ENCODE measurements at regions not wholly inside any gene's neighbourhood (a gene's known extent, or its start where the extent isn't known, plus 50 kb on each side); places are given as distances from the start of the nearest gene placed in this dataset.

DNA sequence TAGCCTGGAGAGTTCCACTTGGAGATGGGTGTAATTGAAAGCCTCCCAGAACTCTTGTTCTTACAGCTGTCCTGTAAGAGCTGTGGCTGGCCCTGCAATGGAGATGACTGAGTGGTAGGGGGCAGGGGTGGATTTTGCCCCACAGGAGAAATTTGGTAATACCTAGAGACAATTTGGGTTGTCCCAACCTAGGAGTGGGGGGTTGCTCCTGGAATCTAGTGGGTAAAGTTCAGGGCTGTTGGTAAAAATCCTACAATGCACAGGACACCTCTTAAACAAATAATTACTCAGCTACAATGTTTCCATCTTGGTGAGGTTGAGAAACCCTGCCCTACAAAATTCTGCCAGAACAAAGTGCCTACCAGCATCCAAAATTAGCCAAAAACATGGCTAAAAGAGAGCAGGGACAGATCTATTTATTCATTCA, 181.1 kb upstream of the SH3BP4 start:
- H3K9me3 Mint-ChIP-seq (ENCODE audit: low read depth), result no peaks in the 10 kb centered on the region

DNA sequence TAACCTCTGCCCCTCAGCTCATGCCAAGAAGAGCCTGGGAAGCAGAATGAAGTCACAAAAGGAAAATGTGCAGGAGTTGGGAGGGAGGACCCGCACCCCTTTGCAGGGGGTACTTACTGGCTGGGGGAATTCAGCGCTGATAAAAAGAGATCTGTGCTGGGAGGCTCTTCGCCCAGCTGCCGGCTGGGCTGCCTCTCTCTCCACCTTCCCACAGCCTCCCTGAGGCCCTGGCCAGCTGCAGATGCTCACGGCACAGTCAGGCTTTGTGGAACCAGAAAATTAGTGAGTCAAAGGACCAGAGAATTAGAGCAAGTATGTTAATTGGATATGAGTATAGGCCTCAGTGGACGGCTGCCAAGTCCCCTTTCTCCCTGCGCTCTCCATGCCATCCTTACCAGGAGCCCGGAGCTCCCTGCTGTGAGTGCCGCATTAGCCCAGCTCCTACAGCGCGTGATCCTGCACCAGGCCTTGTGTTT, 181.7 kb upstream of the SH3BP4 start:
- peaks cover under 1% of the 10 kb centered on the region for H3K27me3 Mint-ChIP-seq

More for the DNA sequence above, 181.1 kb upstream of the SH3BP4 start:
- CTCF ChIA-PET, result no interaction called here
- ATAC-seq (no peak), DNase-seq (no peak)
- H3K4me1 Mint-ChIP-seq, result no peaks in the 10 kb centered on the region
- no peaks in the 10 kb centered on the region for H3K36me3 Mint-ChIP-seq
- no peak overlapping the region for H3K4me3 Mint-ChIP-seq
- H3K27me3 Mint-ChIP-seq, result peaks cover 5% of the 10 kb centered on the region
- no peak overlapping the region for H3K27ac Mint-ChIP-seq

DNA sequence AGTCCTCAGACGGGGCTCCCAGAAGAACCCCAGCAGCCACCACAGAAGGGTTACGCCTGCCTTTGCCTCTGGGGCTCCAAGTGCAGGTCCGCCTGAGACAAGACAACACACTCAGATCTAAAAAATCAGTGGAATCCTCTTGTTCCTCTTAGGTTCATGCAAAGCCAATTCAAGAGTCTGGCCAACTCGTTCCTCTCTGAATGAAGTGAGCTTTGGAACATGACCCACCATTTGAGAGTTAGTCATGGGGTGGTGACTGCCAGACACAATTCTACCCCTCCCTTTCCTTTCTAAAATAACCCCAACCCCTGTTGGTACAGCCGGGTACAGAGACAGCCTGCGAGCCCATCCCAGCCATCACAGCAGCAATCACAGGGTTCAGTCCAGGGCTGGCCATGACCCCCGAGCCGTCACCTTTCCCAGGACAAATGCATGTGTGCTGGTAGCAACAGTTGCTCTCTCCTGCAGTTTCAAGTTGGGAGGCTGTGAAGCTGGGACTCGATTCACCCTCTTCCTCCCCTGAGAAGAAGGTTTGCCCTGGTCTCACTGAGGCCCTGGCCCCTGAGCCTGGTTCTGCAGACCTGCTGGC, 183.1 kb upstream of the SH3BP4 start:
- no peaks in the 10 kb centered on the region for H3K27me3 Mint-ChIP-seq
- no peaks in the 10 kb centered on the region for H3K36me3 Mint-ChIP-seq
- H3K4me1 Mint-ChIP-seq, result no peaks in the 10 kb centered on the region
- H3K27ac Mint-ChIP-seq, result no peak overlapping the region
- CTCF ChIA-PET, result no interaction called here
- DNase-seq, result no peak
- no peak for ATAC-seq
- H3K4me3 Mint-ChIP-seq, result no peak overlapping the region
- no peaks in the 10 kb centered on the region for H3K9me3 Mint-ChIP-seq (ENCODE audit: low read depth)

More for the DNA sequence above, 181.7 kb upstream of the SH3BP4 start:
- DNase-seq (no peak), ATAC-seq (no peak)
- no peaks in the 10 kb centered on the region for H3K9me3 Mint-ChIP-seq (ENCODE audit: low read depth)
- no peaks in the 10 kb centered on the region for H3K4me1 Mint-ChIP-seq
- CTCF ChIA-PET, result no interaction called here
- H3K27ac Mint-ChIP-seq, result no peak overlapping the region
- no peaks in the 10 kb centered on the region for H3K36me3 Mint-ChIP-seq
- no peak overlapping the region for H3K4me3 Mint-ChIP-seq

DNA sequence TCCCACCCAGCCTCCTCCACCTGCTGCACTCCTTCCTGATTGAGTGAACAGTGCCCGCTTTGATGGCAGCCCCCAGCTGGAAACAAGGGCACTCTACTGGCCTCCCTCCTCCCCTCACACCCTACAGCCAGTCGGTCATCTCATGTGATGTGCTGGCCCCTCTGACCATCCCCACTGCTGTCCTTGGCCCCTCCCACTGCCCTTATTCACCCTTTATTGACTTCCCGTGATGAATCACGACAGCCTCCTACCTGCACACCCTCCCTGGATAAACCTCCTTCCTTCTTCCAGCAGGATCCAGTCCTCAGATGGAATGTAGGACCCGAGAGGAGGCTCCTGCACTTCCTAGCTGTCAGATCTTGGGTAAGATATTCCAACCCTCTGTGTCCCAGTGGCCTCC, 186.5 kb upstream of the SH3BP4 start:
- Mint-ChIP-seq H3K27me3 (no peaks in the 10 kb centered on the region), H3K4me1 (no peaks in the 10 kb centered on the region), H3K9me3 (ENCODE audit: low read depth) (no peaks in the 10 kb centered on the region), H3K36me3 (no peaks in the 10 kb centered on the region), H3K27ac (no peak overlapping the region), H3K4me3 (no peak overlapping the region)
- ATAC-seq (no peak), DNase-seq (no peak)
- CTCF ChIA-PET, result no interaction called here

DNA sequence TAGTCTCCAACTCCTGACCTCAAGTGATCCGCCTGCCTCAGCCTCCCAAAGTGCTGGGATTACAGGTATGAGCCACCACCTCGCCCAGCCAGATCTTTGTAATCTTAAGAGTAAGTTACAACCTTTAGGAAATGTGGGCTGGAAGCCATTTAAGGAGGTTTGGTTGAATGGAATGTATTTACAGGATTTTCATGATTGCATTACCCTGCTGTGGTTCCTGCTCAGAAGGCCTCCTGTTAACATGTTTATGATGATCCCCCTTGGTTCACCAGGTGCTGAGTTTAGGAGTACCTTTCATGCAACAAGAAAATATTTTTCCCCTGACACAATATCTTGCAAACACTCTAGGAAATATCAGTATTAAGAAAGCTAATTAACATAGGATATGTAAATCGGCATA, 187.4 kb upstream of the SH3BP4 start:
- H3K27me3 Mint-ChIP-seq, result no peaks in the 10 kb centered on the region
- CTCF ChIA-PET, result no interaction called here
- no peak for ATAC-seq
- DNase-seq, result no peak
- no peaks in the 10 kb centered on the region for H3K4me1 Mint-ChIP-seq
- H3K36me3 Mint-ChIP-seq, result no peaks in the 10 kb centered on the region
- no peaks in the 10 kb centered on the region for H3K9me3 Mint-ChIP-seq (ENCODE audit: low read depth)
- H3K4me3 Mint-ChIP-seq, result no peak overlapping the region
- H3K27ac Mint-ChIP-seq, result no peak overlapping the region

DNA sequence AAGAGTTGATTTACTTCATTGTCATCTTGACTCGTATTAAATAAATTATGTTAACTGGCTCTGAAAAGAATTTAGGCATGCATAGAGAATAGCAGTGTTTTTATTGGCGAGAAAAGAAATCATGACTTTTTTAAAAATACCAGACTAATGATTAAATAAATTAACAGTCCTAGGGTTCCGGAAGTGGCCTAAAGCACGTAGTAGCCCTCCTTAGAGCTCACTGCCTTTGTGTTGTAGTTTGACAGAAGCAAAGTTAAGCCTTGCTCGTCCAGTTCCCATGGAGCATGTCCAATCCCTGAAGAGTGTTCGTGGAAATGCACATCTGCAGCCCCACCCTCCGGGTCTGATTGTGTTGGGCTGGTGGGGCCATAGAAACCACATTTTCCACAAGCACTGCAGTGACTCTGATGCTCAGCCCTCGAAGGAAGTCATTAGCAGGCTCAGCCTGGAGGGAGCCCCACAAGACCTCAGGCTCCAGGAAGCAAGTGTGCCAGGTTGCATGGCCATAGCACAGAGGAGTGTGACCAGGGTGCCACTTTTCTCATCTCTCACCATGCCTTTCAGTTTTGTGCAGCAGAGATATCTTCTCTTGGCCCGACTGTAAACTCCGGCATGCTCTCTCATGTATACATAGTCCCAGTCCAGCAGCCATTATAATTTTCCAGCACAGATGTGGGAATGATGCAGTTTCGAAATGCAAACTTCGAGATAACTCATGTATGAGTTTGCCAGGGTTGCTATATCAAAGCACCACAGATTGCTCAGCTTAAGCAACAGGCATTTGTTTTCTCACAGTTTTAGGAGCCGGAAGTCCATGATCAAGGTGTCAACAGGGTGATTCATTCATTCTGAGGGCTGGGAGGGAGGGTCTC, 188.6 kb upstream of the SH3BP4 start:
- Mint-ChIP-seq H3K36me3 (no peaks in the 10 kb centered on the region), H3K9me3 (ENCODE audit: low read depth) (no peaks in the 10 kb centered on the region), H3K4me3 (no peak overlapping the region), H3K27ac (no peak overlapping the region), H3K27me3 (no peaks in the 10 kb centered on the region), H3K4me1 (no peaks in the 10 kb centered on the region)
- no peak for DNase-seq
- CTCF ChIA-PET, result no interaction called here
- ATAC-seq, result no peak

DNA sequence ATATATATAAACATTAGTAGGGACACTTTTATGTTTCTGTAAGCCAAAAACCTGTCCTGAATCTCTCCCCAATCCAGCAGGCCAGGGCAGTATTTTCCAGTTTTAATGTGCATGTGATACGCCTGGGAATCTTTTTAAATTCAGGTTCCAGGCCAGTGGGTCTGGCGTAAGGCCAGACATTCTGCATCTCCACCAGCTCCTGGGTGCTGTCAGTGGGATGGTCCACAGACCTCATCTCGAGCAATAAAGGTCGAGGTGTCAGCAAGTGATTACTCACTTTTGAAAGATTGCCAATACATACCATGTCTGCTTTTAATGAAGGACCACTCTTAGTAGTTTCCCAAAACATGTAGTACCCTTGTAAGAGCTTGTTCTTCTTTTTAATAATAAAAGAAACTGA, 189.9 kb upstream of the SH3BP4 start:
- no peak for DNase-seq
- H3K27ac Mint-ChIP-seq, result no peak overlapping the region
- H3K36me3 Mint-ChIP-seq, result no peaks in the 10 kb centered on the region
- no peak for ATAC-seq
- CTCF ChIA-PET, result no interaction called here
- H3K4me1 Mint-ChIP-seq, result no peaks in the 10 kb centered on the region
- H3K4me3 Mint-ChIP-seq, result no peak overlapping the region
- no peaks in the 10 kb centered on the region for H3K27me3 Mint-ChIP-seq
- no peaks in the 10 kb centered on the region for H3K9me3 Mint-ChIP-seq (ENCODE audit: low read depth)

DNA sequence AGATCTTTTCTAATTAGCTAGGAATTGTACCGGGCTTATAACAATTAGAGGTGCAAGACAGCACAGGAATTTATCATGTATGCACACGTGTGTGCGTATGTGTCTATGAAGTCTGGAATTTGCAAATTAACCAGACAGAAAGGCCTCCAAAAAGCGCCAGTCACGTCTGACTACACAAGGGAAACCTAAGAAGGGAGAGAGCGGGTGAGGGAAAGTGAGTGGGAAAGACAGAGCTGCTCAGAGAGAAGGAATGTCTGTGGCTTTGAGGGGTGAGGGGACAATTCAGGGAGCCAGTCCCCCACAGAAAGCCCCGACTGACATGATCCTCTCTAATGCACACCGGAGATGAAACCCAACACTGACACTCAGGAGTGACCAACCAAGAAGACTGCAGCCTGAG, 197.7 kb upstream of the SH3BP4 start:
- no peak for ATAC-seq

DNA sequence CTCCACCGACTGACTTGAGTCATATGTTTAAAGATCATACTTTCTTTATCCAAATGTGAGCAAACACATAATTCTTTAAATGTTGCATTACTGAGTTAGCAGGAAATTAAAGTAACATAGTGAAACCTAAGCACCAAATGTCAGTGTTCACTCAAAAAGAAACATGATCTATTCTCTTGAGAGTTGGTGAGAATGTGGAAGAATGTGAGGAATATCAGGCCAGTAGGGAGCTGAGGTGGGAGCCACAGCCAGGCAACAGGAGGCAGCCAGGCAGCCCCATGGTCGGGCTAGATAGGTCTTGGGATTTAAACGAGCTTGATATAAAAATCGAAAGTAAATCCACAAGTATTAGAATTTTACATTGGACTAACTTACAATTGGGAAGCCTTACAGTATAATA, 198.1 kb upstream of the SH3BP4 start:
- no peak for DNase-seq
- H3K4me3 Mint-ChIP-seq, result no peak overlapping the region
- H3K9me3 Mint-ChIP-seq (ENCODE audit: low read depth), result no peaks in the 10 kb centered on the region
- no peaks in the 10 kb centered on the region for H3K27me3 Mint-ChIP-seq
- no peaks in the 10 kb centered on the region for H3K36me3 Mint-ChIP-seq
- CTCF ChIA-PET, result no interaction called here
- no peak overlapping the region for H3K27ac Mint-ChIP-seq
- H3K4me1 Mint-ChIP-seq, result no peaks in the 10 kb centered on the region
- no peak for ATAC-seq

More for the DNA sequence above, 197.7 kb upstream of the SH3BP4 start:
- no peaks in the 10 kb centered on the region for H3K36me3 Mint-ChIP-seq
- H3K27ac Mint-ChIP-seq, result no peak overlapping the region
- no peaks in the 10 kb centered on the region for H3K27me3 Mint-ChIP-seq
- H3K4me1 Mint-ChIP-seq, result no peaks in the 10 kb centered on the region
- no peak for DNase-seq
- H3K9me3 Mint-ChIP-seq (ENCODE audit: low read depth), result no peaks in the 10 kb centered on the region
- CTCF ChIA-PET, result no interaction called here
- no peak overlapping the region for H3K4me3 Mint-ChIP-seq

DNA sequence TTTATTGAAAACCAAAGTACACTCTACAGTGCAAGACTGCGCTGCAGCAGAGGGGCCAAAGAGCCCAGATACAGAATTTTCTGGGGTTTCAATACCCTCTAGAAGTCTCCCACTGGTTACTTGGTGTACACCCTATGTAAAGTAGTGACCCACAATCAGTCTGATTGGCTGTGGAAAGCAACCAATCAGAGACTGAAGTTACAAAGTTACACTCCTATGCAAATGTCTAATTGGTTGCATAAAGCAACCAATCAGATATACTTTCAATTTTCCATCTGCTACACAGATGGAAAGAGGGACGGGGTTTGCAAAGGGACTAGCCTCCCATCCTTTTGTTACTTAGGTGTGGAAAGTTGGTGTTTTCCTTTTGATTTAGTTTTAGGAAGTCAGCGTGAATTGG, 198.9 kb upstream of the SH3BP4 start:
- no peak overlapping the region for H3K4me3 Mint-ChIP-seq
- CTCF ChIA-PET, result no interaction called here
- no peaks in the 10 kb centered on the region for H3K4me1 Mint-ChIP-seq
- no peak for DNase-seq
- H3K9me3 Mint-ChIP-seq (ENCODE audit: low read depth), result no peaks in the 10 kb centered on the region
- H3K36me3 Mint-ChIP-seq, result no peaks in the 10 kb centered on the region
- ATAC-seq, result no peak
- no peak overlapping the region for H3K27ac Mint-ChIP-seq
- no peaks in the 10 kb centered on the region for H3K27me3 Mint-ChIP-seq

DNA sequence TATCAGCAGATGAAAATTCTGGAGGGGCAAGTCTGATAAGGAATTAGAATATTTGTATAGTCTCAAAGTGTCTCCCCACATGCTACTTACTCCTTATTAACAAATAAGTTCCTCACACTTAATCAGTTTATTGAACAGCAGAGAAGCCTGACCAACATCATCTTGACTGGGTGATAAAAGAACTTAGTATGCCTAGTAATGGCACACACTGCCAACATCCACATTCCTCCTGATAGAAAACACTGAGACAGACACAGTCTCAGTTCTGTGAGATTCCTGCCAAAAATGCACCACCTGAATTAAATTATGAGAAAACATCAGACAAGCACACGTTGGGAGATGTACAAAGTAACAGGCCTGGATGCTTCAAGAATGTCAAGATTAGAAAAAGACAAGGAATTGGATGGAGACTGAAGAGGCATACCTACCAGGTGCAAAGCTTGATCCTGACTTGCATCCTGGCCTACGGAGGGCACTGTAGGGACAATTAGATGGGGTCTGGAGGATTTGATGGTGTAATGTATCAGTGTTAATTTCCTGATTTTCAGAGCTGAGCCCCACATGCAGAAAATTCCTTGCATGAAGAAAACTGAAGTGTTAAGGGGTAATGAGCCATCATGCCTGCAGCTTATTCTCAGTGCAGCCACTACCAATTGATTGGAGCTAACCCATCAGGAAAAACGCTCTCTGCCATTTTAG, 200.4 kb upstream of the SH3BP4 start:
- Mint-ChIP-seq H3K36me3 (no peaks in the 10 kb centered on the region), H3K9me3 (ENCODE audit: low read depth) (no peaks in the 10 kb centered on the region), H3K27ac (no peak overlapping the region), H3K27me3 (peaks cover 5% of the 10 kb centered on the region), H3K4me3 (no peak overlapping the region), H3K4me1 (no peaks in the 10 kb centered on the region)
- ATAC-seq (no peak), DNase-seq (no peak)
- CTCF ChIA-PET, result no interaction called here

DNA sequence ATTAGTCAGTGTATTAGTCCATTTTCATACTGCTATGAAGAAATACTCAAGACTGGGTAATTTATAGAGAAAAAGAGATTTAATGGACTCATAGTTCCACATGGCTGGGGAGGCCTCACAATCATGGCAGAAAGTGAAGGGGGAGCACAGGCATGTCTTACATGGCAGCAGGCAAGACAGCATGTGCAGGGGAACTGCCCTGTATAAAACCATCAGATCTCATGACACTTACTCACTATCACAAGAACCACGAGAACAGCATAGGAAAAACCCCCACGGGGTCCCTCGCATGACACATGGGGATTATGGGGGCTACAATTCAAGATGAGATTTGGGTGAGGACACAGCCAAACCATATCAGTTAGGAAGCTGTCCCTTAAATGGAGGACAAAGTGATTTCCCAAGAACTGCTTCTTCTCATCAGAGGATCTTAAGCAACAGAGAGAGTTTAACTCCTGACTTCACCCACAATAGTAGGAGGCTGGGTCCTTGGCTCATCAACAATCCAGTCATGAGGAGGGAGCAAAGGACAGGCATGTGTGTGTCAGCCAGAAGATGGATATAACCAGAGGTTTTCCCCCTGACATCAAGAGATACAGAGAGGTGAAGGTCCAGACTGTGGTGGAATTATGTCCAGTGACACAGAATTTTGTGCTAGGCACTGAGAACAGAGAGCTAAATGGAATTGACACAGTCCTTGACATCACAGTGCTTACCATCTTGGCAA, 203.8 kb upstream of the SH3BP4 start:
- no peaks in the 10 kb centered on the region for H3K9me3 Mint-ChIP-seq (ENCODE audit: low read depth)
- ATAC-seq (no peak), DNase-seq (no peak)
- H3K27me3 Mint-ChIP-seq, result peaks cover 9% of the 10 kb centered on the region
- no peak overlapping the region for H3K4me3 Mint-ChIP-seq
- H3K27ac Mint-ChIP-seq, result no peak overlapping the region
- CTCF ChIA-PET, result no interaction called here
- no peaks in the 10 kb centered on the region for H3K4me1 Mint-ChIP-seq
- no peaks in the 10 kb centered on the region for H3K36me3 Mint-ChIP-seq

DNA sequence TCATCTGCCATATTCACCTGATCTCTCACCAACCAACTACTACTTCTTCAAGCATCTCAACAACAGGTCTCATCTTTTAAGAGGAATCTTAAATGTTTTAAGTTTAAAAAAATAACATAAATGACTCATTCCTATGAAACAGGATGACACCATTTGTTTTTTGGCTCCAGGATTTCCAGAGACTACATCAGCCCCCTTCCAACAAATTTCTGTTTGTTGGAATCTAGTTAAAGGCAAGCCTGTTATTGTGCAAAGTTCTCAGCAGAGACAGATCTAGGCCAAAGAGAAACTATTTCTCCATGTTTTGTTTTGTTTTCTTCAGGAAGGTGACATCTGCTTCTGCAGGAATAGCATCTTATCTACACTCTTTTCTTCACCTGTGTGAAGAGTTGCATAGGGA, 204.8 kb upstream of the SH3BP4 start:
- Mint-ChIP-seq H3K4me1 (no peaks in the 10 kb centered on the region), H3K9me3 (ENCODE audit: low read depth) (no peaks in the 10 kb centered on the region), H3K36me3 (no peaks in the 10 kb centered on the region), H3K4me3 (no peak overlapping the region), H3K27ac (no peak overlapping the region), H3K27me3 (peaks cover 11% of the 10 kb centered on the region)
- ATAC-seq (no peak), DNase-seq (no peak)
- CTCF ChIA-PET, result no interaction called here
